ENCODE measurements at regions not wholly inside any gene's neighbourhood (a gene's known extent, or its start where the extent isn't known, plus 50 kb on each side); places are given as distances from the start of the nearest gene placed in this dataset.
"Not testable (repeated sequence)": the region's sequence is repeated elsewhere in the genome, so short reads cannot be mapped to it uniquely, and the experiment has no call there.

DNA sequence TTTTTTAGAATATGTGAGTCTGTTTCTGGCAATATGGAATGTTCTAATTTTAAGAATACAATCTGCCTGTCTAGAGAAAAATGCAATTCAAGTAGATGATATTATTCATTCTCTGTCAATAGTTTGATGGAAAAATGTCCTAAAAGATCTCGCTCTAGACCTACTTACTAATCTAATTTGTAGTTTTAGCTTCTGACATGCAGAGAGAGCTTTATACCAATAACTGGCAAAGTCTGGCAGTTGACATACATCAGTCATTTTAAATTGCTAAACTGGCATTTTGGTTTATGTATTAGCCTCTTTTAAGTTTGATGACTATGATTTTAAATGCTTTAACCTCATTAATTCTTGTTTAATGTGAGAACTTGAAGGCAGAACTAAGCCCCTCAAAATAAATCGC is 355.0 kb upstream of the CDH10 start:
- ATAC-seq (replicated peaks in 1 of 2) (no peak), DNase-seq (no peak)
- Mint-ChIP-seq H3K4me3 (no peak overlapping the region), H3K27me3 (ENCODE audit: low read depth) (no peaks in the 10 kb centered on the region), H3K9me3 (peaks cover 12 to 15% of the 10 kb centered on the region in 2 donors), H3K4me1 (ENCODE audit: low read depth) (no peaks in the 10 kb centered on the region), H3K36me3 (ENCODE audit: insufficient read depth in 2 of 2) (no peaks in the 10 kb centered on the region), H3K27ac (no peak overlapping the region)

DNA sequence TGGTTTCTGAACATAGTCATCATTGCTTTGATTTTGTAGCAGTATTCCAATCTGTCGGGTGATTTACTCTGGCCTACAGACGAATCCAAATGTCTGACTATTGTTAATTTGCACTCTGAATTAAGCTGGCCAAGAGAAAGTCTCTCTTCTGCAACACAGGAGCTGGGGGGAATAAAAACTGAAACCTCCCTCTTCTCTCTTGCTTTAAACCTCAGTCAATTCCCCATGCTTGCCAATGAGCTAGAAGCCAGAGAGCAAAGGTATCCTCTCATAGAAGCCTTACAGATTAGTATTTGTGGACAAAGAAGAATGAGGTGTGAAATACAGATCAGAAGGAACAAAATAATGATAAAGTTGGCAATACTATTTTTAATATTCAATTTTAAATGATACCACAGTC is 353.9 kb upstream of the CDH10 start:
- no peaks in the 10 kb centered on the region for H3K27me3 Mint-ChIP-seq (ENCODE audit: low read depth)
- no peak overlapping the region for H3K27ac Mint-ChIP-seq
- ATAC-seq (replicated peaks in 1 of 2) (no peak), DNase-seq (no peak)
- H3K36me3 Mint-ChIP-seq (ENCODE audit: insufficient read depth in 2 of 2): no peaks in the 10 kb centered on the region
- H3K4me1 Mint-ChIP-seq (ENCODE audit: low read depth): no peaks in the 10 kb centered on the region
- peaks cover 12 to 22% of the 10 kb centered on the region in 2 donors for H3K9me3 Mint-ChIP-seq
- H3K4me3 Mint-ChIP-seq: no peak overlapping the region

DNA sequence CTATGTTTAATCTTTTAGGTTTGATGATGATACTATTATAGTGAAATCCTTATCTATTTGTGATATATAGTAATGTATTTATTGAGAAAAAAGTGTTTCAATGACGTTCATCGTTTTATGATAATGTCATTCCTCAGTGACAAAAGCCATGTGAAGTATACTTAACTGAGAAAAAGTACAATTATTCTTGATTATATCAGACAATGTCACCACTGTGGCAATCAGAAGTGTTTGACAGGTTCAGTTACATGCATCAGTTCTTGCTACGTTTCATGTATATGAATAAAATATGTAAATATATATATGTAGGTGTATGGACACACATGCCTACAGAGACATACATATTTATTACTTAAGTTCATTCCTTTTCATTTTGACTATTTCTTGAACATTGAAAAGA is 341.5 kb upstream of the CDH10 start:
- Mint-ChIP-seq H3K9me3 (peaks cover 0 to 7% of the 10 kb centered on the region in 2 donors), H3K27me3 (ENCODE audit: low read depth) (no peaks in the 10 kb centered on the region), H3K36me3 (ENCODE audit: insufficient read depth in 2 of 2) (peaks cover 0 to 2% of the 10 kb centered on the region in 2 donors), H3K4me3 (no peak overlapping the region), H3K27ac (no peak overlapping the region), H3K4me1 (ENCODE audit: low read depth) (no peaks in the 10 kb centered on the region)
- ATAC-seq (replicated peaks in 1 of 2) (no peak), DNase-seq (no peak)

DNA sequence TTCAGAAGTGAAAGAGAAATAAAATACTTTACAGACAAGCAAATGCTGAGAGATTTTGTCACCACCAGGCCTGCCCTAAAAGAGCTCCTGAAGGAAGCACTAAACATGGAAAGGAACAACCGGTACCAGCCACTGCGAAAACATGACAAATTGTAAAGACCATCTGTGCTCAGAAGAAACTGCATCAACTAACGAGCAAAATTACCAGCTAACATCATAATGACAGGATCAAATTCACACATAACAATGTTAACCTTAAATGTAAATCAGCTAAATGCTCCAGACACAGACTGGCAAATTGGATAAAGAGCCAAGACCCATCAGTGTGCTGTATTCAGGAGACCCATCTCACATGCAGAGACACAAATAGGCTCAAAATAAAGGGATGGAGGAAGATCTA is 333.8 kb upstream of the CDH10 start:
- H3K4me3 Mint-ChIP-seq; DNase-seq; H3K4me1 Mint-ChIP-seq (ENCODE audit: low read depth); H3K9me3 Mint-ChIP-seq; H3K27me3 Mint-ChIP-seq (ENCODE audit: low read depth); ATAC-seq (replicated peaks in 1 of 2); H3K36me3 Mint-ChIP-seq (ENCODE audit: insufficient read depth in 2 of 2); H3K27ac Mint-ChIP-seq: not testable (repeated sequence)

DNA sequence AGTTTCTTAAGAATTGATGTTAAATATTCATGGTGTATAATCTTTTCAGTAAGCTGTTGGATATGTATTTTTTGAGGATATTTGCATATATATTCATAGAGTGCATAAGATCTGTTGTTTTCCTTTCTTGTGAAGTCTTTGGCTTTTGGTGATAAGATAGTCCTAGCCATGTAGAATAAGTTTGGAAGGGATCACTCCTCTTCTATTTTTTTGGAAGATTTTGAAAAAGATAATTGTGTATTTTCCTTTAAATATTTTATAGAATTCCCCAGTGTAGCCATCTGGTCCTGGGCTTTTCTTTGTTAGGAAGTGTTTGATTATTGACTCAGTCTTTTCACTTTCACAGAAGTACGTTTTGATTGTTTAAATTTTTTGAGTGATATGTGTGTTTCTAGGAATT is 318.8 kb upstream of the CDH10 start:
- no peaks in the 10 kb centered on the region for H3K4me1 Mint-ChIP-seq (ENCODE audit: low read depth)
- no peak overlapping the region for H3K27ac Mint-ChIP-seq
- no peaks in the 10 kb centered on the region for H3K36me3 Mint-ChIP-seq (ENCODE audit: insufficient read depth in 2 of 2)
- peaks cover 11 to 12% of the 10 kb centered on the region in 2 donors for H3K9me3 Mint-ChIP-seq
- no peak overlapping the region for H3K4me3 Mint-ChIP-seq
- DNase-seq (no peak), ATAC-seq (replicated peaks in 1 of 2) (no peak)
- no peaks in the 10 kb centered on the region for H3K27me3 Mint-ChIP-seq (ENCODE audit: low read depth)

DNA sequence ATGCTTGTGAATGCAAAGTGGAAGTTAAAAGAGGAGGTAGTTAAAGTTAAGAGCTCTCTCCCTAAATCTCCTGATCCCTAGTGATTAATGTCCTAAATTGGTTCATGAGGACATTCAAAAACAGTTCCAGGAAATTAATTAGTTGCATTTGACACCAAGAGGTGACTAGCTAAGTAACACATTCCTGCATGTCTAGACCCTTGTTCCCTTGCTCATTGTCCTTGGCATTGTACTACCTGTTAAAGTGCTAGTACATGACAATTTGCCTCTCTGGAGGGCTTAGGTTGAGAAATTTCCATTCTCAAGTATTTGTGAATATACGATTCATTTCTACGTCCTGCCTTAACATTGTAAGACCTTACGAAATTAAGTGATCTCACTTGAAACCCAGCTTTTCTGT is 278.6 kb upstream of the CDH10 start:
- DNase-seq (no peak), ATAC-seq (replicated peaks in 1 of 2) (no peak)
- Mint-ChIP-seq H3K27ac (no peak overlapping the region), H3K9me3 (peaks cover 9 to 12% of the 10 kb centered on the region in 2 donors), H3K4me1 (ENCODE audit: low read depth) (no peaks in the 10 kb centered on the region), H3K36me3 (ENCODE audit: insufficient read depth in 2 of 2) (peaks cover 0 to 2% of the 10 kb centered on the region in 2 donors), H3K27me3 (ENCODE audit: low read depth) (no peaks in the 10 kb centered on the region), H3K4me3 (no peak overlapping the region)

DNA sequence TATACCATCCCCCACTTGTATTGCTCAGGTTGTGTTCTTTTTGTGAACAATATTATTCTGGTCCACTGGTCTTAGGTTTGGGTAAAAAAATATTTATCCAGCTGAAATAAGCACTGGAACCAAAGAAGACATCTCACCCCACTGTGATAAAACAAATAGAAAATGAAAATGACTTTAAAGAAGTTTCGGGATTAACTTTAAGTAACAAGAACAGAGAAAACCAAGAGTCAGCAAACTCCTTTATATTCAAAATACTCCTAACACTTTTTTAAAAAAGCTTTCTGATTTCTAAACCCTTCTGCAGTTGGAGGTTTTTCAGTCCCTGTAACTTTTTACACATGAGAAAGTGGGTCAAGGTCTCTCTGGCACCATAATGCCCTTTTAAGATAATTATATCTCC is 273.9 kb upstream of the CDH10 start:
- DNase-seq (no peak), ATAC-seq (replicated peaks in 1 of 2) (no peak)
- H3K9me3 Mint-ChIP-seq: peaks cover 4 to 8% of the 10 kb centered on the region in 2 donors
- H3K4me1 Mint-ChIP-seq (ENCODE audit: low read depth): no peaks in the 10 kb centered on the region
- no peak overlapping the region for H3K4me3 Mint-ChIP-seq
- no peaks in the 10 kb centered on the region for H3K27me3 Mint-ChIP-seq (ENCODE audit: low read depth)
- H3K27ac Mint-ChIP-seq: no peak overlapping the region
- peaks cover 0 to 2% of the 10 kb centered on the region in 2 donors for H3K36me3 Mint-ChIP-seq (ENCODE audit: insufficient read depth in 2 of 2)

DNA sequence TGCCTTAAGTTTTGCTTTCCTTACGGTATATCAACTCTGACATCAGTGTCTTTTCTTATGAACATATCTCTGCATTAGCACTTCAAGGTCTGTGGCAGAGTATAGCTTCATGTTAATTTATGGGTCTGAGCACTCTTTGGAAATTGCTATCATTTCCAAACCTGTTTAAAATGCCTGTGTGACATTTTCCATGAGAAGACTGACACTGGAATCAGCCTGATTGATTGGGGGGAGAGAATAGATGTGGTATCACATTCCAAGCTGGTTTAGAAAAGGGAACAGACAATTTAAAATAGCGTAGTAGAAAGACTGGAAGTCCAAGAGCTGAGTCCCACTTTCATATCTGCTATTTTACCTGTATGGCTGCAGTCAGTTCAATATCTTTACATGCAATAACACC is 272.1 kb upstream of the CDH10 start:
- H3K9me3 Mint-ChIP-seq: peaks cover 2 to 8% of the 10 kb centered on the region in 2 donors
- H3K27me3 Mint-ChIP-seq (ENCODE audit: low read depth): no peaks in the 10 kb centered on the region
- ATAC-seq (replicated peaks in 1 of 2): no peak

DNA sequence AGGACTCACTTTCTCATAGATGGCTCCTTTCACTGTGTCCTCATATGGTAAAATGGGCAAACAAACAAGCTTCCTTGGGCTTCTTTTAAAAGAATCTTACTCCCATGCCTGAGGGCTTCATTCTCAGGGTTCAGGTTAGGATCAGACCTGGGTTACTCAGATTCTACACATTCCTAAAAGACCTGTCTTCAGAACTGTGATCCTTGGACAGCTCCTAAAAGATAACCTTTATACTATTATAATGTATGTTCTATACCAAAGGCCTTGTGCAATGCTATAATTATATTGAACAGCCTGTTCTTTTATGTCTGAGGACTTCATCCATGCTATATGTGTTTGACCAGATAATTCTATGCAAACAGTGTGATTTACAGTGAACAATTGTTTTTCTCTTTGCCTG is 264.4 kb upstream of the CDH10 start:
- H3K36me3 Mint-ChIP-seq (ENCODE audit: insufficient read depth in 2 of 2): peaks cover 0 to 1% of the 10 kb centered on the region in 2 donors
- H3K27ac Mint-ChIP-seq: no peak overlapping the region
- DNase-seq (no peak), ATAC-seq (replicated peaks in 1 of 2) (no peak)
- H3K9me3 Mint-ChIP-seq: peaks cover 2 to 5% of the 10 kb centered on the region in 2 donors
- no peaks in the 10 kb centered on the region for H3K27me3 Mint-ChIP-seq (ENCODE audit: low read depth)
- no peaks in the 10 kb centered on the region for H3K4me1 Mint-ChIP-seq (ENCODE audit: low read depth)
- no peak overlapping the region for H3K4me3 Mint-ChIP-seq

More for the DNA sequence above, 272.1 kb upstream of the CDH10 start:
- DNase-seq: no peak
- Mint-ChIP-seq H3K27ac (no peak overlapping the region), H3K36me3 (ENCODE audit: insufficient read depth in 2 of 2) (peaks cover 0 to 2% of the 10 kb centered on the region in 2 donors), H3K4me3 (no peak overlapping the region), H3K4me1 (ENCODE audit: low read depth) (no peaks in the 10 kb centered on the region)

DNA sequence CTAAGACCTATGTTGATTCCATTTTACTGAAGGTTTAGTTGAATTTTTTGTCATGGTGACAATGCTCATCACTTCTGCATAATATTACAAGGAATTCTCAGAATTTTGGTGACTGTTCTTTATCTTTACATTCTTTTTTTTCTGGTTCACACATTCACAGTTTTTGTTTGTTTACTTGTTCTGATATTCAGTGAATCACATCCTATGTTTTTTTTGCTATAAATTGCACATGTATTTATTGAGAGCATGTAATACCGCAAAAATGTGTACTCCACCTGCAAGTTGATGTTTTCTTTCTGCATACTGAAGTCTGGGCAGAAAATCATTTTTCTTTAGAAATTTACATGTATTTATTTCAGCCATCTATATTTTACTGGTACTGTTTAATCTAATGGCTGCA is 261.9 kb upstream of the CDH10 start:
- Mint-ChIP-seq H3K9me3 (peaks cover 2 to 5% of the 10 kb centered on the region in 2 donors), H3K27me3 (ENCODE audit: low read depth) (no peaks in the 10 kb centered on the region), H3K36me3 (ENCODE audit: insufficient read depth in 2 of 2) (peaks cover 0 to 1% of the 10 kb centered on the region in 2 donors), H3K4me3 (no peak overlapping the region), H3K4me1 (ENCODE audit: low read depth) (no peaks in the 10 kb centered on the region), H3K27ac (no peak overlapping the region)
- DNase-seq: no peak
- ATAC-seq (replicated peaks in 1 of 2): no peak

DNA sequence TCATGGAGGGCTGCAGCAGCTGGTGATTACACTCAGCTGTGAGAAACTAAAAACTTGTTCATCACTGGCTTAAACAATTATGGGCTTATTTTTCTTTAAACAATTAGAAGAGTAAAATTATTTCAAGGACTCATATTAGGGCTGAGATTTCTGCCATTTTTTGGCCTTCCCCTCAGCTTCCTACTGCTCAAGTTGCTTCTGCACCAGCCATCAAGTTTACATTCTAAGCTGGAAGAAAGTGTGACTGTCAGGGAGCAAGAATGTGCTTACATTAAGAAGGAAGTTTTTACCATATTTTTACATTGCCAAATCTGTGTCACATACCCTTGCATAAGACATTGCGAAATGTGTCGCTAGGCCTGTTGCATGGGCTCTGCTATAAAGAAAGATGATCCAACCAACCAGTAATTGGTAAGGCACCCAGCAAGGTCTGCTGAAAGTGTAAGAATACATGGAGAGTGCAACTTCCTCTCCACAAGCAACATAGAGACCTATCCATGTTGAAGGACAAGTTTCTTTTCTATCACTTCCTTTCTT is 260.3 kb upstream of the CDH10 start:
- H3K36me3 Mint-ChIP-seq (ENCODE audit: insufficient read depth in 2 of 2): peaks cover 0 to 1% of the 10 kb centered on the region in 2 donors
- ATAC-seq (replicated peaks in 1 of 2) (no peak), DNase-seq (no peak)
- peaks cover 2 to 5% of the 10 kb centered on the region in 2 donors for H3K9me3 Mint-ChIP-seq
- no peaks in the 10 kb centered on the region for H3K27me3 Mint-ChIP-seq (ENCODE audit: low read depth)
- no peak overlapping the region for H3K4me3 Mint-ChIP-seq
- no peak overlapping the region for H3K27ac Mint-ChIP-seq
- H3K4me1 Mint-ChIP-seq (ENCODE audit: low read depth): no peaks in the 10 kb centered on the region

DNA sequence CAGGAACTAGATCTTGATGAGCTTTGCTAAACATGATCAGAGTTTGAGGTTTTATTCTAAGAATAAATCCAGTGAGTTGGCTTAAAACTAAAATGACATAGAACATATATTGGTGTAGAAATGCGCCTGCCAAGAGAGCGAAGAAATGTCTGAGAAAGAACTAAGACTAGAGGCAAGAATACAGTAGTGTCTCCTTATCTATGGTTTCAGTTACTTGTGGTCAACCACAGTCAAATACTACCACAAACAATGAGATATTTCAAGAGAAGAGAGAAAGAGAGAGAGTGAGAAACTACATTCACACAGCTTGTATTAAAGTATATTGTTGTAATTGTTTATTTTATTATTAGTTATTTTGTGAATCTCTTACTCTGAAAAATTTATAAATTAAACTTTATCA is 254.4 kb upstream of the CDH10 start:
- DNase-seq (no peak), ATAC-seq (replicated peaks in 1 of 2) (no peak)
- H3K27ac Mint-ChIP-seq: no peak overlapping the region
- peaks cover 0 to 4% of the 10 kb centered on the region in 2 donors for H3K36me3 Mint-ChIP-seq (ENCODE audit: insufficient read depth in 2 of 2)
- H3K4me3 Mint-ChIP-seq: no peak overlapping the region
- H3K9me3 Mint-ChIP-seq: peaks cover 4 to 16% of the 10 kb centered on the region in 2 donors
- H3K27me3 Mint-ChIP-seq (ENCODE audit: low read depth): no peaks in the 10 kb centered on the region
- no peaks in the 10 kb centered on the region for H3K4me1 Mint-ChIP-seq (ENCODE audit: low read depth)

DNA sequence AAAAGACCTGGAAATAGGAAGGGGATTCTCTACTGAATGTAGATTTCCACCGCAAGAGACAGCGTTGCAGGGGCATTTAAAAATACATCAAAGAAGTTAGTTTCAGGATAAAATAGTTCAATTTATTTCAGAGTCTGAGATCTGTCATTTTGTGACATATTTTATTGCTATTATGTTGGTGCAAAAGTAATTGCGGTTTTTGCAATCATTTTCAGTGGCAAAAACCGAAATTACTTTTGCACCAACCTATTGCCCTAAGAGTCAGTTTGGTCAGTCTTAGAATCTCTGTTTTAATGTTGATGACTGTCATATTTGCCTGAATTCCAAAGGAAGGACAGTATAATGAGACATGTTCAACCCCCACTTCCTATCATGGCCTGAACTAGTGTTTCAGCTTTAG is 219.5 kb upstream of the CDH10 start:
- Mint-ChIP-seq H3K4me1 (ENCODE audit: low read depth) (no peaks in the 10 kb centered on the region), H3K9me3 (peaks cover 0 to 7% of the 10 kb centered on the region in 2 donors), H3K27ac (no peak overlapping the region), H3K36me3 (ENCODE audit: insufficient read depth in 2 of 2) (no peaks in the 10 kb centered on the region), H3K27me3 (ENCODE audit: low read depth) (no peaks in the 10 kb centered on the region), H3K4me3 (no peak overlapping the region)
- no peak for ATAC-seq (replicated peaks in 1 of 2)
- DNase-seq: no peak

DNA sequence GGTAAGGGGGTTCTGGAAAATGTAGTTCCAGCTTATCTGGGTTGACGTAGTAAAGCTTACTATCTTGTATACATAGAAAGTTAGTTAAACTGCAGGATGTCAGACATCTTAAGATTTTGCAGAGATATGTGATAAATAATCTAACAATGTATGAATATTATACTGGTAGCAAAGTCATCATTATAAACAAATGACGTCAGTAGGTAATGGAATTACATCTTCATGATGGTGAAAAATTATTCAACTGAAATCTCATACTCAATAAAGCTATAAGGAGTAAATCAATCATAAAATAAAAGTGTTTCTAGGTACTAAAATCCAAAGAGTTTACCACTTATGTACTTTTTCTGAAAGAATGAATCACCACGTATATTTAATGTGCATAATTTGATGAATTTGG is 217.3 kb upstream of the CDH10 start:
- no peak for ATAC-seq (replicated peaks in 1 of 2)
- no peak overlapping the region for H3K4me3 Mint-ChIP-seq
- peaks cover 0 to 7% of the 10 kb centered on the region in 2 donors for H3K9me3 Mint-ChIP-seq

More for the DNA sequence above, 217.3 kb upstream of the CDH10 start:
- no peak overlapping the region for H3K27ac Mint-ChIP-seq
- H3K4me1 Mint-ChIP-seq (ENCODE audit: low read depth): no peaks in the 10 kb centered on the region
- no peak for DNase-seq
- no peaks in the 10 kb centered on the region for H3K36me3 Mint-ChIP-seq (ENCODE audit: insufficient read depth in 2 of 2)
- no peaks in the 10 kb centered on the region for H3K27me3 Mint-ChIP-seq (ENCODE audit: low read depth)

Data from activated T-cell treated with anti-CD3 and anti-CD28 coated beads, Interleukin-2, amount 50 U/mL, for 72 hours (primary cell).